ENCODE measurements at regions not wholly inside any gene's neighbourhood (a gene's known extent, or its start where the extent isn't known, plus 50 kb on each side); places are given as distances from the start of the nearest gene placed in this dataset.
A peak's percentile ranks its signal among the peaks of the same experiment; 100 is the strongest.

DNA sequence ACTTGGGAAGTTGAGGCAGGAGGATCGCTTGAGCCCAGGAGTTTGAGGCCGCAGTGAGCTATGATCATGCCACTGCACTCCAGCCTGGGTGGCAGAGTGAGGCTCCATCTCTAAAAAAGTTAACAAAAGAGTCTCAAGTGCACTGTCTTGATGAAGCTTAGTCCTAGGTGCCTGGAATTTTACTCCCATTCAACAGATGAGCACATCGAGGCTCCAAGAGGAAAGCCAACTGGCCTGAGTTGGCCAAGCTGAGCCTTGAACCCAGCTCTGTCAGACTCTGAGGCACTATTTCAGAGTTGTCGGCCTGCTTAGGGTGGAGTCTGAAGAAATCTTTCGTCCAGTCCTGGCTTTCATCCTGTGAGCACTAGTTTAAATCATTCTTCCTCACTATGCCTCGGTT is 98.1 kb upstream of the MAP1LC3B2 start:
- DNase-seq: no peak

DNA sequence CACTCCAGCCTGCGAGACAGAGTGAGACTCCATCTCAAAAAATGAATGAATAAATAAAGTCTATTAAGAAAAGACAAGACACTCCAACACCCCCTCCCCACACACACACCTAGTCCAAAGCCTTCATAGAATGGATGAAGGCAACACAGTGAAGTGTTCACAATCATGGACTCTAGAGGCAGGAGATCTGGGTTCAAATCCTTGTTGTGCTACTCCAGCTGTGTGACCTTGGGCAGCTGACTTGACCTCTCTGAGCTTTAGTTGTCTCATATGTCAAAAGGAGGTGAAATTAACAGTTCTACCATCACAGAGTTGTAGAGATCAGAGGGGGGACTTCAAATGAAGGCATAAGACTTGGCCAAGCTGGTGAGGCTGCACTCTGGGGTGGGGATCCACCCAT is 95.8 kb upstream of the MAP1LC3B2 start:
- DNase-seq: no peak

DNA sequence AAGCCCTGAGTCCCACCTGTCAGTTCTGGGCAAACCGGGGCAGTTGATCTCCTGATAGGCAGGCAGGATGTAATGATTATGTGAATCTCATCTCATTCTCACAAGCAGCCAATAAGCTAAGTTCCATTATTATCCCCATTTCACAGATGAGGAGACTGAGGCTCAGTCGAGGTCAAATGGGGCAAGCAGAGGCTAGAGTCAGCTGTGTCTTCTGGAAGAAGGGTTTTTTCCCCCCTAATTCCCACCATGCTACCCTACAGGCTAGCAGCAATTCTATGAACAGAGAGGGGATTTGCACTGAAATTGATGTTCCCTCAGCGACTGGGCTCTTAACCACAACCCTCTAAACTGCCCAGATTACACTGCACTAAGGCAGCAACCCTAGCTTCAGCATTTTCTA is 93.8 kb upstream of the MAP1LC3B2 start:
- no peak for DNase-seq

DNA sequence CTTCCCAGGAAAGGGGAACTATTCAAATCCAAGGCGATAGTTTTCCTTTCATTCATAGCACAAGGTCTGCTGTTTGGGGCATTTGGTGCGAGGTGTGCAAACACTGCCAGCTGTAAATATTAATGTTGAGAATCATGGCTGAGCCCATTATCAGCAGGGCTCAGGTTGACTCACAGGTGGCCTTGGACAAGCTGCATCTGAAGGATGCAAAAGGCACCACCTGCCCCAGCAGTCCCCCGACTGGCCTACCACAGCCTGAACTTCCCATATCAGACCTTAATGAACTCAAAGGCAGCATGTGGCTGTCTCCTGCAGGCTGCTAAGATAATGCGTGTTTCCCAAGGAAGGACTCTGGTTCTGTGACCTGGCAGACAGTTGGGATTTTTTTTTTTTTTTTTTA is 93.3 kb upstream of the MAP1LC3B2 start:
- DNase-seq: no peak

DNA sequence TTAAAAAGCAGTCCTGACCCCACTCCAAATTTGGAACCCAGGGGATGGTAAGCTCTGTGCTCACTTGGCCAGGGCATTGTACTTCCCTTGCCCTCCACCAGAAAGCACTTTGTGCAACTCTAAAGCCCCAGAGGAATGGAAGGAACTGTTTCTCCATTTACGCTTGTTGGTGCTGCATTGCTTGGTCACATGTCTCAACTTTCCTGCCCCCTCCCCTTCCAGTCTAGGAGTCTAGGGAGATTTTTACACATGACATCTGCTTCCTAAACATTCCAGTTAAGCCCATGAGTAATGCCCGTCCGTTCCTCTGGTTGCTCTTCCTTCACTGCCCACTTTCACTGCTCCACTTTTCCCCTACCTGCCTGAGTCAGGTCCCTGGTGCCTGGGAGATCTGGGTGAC is 92.6 kb upstream of the MAP1LC3B2 start:
- DNase-seq: peak; percentile 76

DNA sequence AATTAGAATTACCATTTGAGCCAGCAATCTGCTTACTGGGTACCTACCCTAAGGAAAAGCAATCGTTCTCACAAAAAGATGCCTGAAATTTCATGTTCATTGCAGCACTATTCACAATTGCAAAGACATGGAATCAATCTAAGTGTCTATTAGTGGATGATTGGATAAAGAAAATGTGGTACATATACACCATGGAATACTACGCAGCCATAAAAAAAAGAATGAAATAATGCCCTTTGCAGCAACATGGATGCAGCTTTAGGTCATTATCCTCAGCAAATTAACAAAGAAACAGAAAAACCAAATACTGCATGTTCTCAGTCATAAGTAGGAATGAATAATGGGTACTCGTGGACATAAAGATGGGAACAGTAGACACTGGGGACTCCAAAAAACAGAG is 89.8 kb upstream of the MAP1LC3B2 start:
- DNase-seq: no peak

DNA sequence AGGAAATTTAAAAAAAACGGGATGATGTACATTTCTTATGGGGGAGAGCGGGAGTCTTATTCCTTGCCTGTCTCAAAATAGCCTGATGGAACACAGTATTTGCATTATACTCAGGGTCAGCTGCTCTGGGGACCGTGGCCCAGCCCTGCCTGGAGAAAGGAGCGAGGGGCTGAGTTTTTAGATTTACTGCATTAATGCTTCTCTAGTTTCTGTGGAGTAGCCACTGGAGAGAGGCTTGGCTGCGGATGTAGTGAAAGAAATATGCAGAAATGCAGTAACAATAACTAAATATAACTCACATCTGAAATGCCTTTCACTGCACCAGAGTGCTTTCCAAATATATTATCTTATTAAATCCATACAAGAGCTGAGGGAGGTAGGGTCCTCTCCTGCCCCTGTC is 87.6 kb upstream of the MAP1LC3B2 start:
- no peak for DNase-seq

DNA sequence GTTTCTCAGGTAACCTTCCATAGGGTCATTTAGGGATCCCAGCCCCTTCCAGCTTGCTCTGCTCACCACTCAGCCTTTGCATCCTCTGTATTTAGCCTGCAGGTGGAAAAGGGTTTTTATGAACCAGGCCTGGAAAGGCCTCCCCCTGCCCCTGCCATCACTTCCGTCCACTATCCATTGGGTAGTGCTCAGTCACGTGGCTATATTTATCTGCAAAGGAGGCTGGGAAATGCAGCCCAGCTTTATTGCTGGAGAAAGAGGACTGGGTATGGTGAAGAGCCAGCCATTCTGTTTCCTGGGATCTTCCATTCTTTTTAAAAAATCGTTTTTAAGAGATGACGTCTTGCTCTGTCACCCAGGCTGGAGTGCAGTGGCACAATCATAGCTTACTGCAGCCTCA is 87.0 kb upstream of the MAP1LC3B2 start:
- no peak for DNase-seq

DNA sequence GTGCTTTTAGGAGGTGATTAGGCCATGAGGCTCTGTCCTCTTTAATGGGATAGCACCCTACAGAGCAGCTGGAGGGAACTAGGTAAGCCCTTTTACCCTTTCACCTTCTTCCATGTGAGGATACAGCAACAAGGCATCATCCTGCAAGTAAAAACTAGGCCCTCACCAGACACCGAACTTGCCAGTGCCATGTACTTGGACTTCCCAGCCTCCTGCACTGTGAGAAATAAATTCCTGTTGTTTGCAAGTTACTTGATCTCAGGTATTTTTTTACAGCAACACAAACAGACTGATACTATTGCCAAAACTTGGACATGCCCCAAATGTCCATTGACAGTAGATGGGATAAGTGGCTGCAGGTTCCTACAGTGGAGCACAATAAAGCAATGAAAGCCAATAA is 85.8 kb upstream of the MAP1LC3B2 start:
- no peak for DNase-seq

DNA sequence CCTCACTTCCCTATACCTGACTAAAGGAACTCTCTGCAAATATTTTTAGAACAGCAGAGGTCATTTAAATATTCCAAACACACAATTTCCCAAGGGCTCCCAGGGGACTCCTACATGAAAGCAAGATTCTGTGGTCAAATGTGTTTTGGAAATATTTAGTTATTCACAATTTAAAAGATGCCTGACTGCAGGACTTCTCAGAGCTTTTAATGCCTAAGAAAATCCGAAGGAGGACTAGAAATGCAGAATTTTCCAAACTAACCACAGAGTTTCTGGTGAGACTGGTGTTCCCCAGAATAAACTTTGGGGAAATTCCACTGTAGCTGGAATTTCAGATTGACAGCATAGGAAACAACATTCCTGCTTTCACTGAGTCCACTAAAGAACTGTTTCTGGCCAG is 84.8 kb upstream of the MAP1LC3B2 start:
- no peak for DNase-seq

DNA sequence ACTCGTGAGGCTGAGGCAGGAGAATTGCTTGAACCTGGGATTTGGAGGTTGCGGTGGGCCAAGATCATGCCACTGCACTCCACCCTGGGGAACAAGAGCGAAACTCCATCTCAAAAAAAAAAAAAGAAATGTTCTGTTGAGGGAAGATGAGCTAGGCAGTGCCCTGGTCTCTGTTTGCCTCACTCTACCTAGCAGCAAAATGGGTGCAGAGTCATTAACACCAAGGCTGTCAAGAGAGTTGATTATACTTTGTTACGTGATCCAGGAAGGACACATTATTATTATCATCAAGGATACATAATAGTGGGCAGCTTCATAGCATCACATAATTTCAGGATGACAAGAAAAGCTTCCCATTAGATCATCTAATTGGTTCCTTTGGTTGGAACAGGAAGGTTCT is 84.3 kb upstream of the MAP1LC3B2 start:
- DNase-seq: no peak

DNA sequence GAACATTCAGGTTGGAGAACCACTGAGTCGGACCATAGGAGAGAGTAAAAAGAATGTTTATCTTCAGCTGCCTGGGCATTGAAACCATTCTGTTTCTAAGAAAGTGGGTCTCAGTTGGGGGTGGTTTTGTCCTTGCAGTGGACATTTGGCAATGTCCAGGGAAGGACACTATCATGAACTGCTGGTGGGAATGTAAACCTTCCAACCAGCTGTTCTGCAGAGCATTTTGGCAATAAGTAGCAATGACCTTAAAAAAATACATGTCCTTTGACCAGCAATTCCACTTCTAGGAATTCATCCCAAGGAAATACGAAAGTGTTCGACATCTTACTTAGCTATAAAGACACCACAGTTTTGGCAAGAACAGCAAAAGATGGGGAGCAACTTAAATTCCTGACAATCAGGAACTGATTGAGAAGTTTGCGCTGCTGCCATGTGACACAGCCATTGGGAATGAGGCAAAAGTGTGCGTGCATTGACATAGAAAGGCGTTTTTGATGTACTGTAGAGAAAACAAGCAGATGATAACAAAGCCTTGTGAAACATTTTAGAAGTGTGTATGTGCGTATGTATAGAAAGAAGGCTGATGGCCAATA is 82.9 kb upstream of the MAP1LC3B2 start:
- no peak for DNase-seq

DNA sequence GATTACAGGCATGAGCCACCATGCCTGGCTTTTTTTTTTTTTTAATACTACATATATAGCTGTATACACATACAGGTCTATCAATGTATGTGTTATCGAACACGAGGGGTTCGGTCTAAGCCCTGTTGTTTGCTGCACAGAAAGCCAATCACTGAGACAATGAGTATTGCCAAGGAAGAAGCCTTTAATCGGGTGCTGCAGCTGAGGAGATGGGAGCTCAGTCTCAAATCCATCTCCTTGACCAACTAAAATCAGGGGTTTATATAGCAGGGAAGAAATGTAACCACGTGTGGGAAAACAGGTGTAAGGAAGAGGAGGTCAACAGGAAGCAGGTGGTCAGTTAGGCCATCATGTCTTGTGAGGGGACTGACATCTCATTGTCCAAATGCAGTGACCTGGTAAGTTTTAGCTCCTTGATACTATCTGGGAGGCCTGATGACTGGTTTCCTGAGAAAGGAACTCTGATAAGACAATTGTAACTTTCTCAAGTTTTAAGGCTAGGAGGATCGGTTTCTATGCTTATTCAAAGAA is 80.9 kb upstream of the MAP1LC3B2 start:
- DNase-seq: no peak

DNA sequence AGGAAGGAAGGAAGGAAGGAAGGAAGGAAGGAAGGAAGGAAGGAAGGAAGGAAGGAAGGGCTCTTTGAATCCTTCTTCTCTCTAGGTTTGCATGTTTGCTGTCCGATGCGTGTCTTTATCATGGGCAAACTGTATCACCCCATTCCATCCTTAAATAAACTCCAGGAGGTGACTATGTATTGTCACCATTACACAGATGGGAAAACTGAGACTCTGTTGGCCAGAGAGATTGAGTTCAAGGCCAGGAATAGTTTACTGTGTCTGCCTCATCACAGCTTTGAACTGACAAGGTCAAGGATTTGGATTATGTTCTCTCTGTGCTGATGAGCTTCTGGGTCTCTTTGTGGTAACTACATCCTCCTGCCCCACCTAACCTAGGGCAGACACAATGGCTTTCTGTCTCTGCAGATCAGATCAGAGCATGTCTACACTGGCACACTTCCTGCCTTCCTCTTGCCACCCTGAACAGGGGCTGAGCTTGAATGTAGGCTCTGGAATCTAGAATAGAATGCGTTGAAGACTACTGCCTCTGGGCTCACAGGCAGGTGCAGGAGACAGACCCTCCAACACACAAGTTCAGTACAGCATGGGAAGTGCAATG is 78.9 kb upstream of the MAP1LC3B2 start:
- DNase-seq: no peak

DNA sequence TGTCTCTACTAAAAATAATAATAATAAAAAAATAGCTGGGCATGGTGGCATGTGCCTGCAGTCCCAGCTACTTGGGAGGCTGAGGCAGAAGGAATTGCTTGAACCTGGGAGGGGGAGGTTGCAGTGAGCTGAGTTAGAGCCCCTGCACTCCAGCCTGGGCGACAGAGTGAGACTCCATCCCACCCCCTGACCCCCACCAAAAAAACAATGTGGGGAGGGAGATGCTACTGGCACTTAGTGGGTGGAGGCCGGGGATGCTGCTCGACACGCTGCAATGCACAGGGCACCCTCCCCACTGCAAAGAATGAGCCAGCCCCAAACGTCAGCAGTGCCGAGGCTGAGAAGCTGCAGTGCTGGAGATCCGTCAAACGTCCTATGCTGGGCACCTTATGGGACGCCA is 77.5 kb upstream of the MAP1LC3B2 start:
- DNase-seq: no peak

DNA sequence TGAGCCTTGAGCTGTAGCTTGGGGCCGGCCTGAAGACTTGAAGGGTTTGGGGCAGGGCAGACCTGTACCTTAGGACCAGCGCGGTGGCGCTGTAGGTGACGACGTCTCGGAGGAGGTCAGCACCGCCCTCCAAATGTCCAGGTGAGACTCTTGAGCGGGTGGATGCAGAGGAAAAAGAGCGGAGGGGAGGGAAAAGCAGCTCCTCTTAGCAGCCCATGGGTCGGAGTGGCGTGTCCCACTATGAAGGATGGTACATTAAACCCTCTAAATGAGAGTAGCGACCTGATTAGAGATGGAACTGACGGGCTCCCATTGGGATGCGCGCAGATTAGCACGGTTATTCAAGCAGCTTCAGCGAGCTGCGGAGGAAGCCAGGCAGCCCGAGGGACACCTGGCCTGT is 77.0 kb upstream of the MAP1LC3B2 start:
- no peak for DNase-seq

DNA sequence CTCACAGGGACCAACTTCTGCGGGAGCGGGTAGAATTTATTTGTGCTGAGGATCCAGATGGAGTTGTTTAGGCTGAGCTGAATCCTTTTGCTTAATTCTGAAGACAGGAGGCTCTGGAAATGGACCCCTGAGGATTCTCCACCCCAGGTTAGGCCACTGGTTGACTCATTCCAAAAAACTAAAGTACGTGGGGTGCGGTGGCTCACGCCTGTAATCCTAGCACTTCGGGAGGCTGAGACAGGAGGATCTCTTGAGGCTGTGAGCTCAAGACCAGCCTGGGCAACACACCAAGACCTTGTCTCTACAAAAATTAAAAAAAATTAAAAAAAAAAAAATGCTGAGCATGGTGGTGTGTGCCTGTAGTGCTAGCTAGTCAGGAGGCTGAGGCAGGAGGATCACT is 76.3 kb upstream of the MAP1LC3B2 start:
- no peak for DNase-seq

DNA sequence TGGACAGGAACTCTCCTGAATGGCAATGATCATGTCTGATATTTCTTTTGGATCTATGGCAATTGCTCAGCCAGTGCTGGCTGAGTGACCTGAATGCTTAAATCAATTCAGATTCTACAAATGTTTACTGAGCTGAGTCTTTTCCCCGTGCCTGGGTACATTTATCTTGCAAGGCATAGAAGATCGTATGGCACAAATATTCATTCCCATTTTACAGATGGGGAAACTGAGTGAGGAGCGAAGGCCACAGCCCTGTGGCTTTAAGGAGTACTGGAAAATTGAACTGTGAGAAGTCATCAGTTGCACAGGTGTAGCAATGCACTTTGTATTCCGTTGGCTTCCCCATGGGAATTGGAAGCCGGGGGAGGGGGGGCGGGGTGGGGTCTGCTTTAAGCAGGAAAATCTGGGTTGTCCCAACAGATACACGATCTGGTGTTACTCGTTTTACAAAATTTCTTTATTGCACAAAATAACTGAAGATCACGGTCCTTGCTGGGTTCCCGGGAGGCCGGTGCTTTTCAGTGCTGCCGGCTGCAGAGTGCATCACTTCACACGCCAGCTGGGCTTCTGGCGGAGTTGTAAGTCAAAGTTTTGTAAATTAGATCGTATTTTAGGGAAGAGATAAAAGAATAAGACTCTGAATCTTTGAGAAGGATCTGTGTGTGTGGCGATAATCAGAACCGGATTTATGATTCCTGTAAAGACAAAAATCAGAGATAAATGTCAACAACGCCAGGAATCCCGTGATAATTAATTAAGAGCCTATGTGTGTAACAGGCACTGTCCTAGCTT is 75.0 kb upstream of the MAP1LC3B2 start:
- DNase-seq: no peak

DNA sequence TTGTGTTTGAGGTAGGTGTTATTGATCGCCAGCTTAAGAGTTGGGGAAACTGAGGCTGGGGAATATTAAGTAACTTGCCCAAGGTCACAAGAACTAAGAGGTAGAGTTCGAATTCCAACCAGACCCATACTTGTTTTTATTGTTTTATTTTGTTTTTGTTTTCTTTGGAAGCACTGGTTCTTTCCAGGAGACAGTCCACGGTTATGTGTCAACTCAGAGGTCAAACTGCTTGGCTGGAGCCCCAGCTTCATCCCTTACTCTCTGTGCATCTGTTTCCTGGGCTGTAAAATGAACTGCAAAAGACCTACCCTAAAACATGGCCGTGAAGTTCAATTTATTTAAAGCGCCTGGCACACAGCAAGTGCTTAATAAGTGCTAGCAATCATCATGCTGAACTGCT is 74.4 kb upstream of the MAP1LC3B2 start:
- DNase-seq: no peak

DNA sequence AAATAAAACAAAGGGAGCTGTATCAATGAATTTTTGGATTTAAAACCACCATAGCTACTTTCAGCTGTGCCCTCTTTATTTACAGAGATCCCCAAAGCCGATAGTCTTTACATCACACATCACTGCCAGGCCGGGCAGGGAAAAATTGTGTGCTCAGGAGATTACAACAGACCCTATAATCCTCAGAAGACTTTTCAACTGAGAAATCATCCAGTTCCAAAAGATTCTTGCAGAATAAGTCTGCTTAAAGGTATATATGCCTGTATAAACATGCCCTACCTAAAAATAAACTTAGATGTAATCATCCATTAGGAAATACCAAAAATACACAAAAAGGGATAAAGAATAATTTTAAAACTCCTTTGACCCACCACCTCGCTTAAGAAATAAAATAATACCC is 70.1 kb upstream of the MAP1LC3B2 start:
- DNase-seq: no peak

DNA sequence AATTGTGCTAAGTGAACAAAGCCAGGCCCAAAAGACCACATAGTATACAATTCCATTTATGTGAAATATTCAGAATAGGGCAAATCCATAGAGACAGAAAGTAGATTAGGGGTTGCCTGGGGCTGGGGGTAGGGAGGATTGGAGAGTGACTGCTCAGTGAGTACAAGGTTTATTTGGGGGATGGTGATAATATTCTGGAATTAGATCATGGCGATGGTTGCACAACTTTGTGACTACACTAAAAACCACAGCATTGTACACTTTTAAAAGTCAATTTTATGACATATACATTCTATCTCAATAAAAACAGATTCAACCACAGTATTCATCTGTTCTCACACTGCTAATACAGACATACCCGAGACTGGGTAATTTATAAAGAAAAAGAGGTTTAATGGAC is 68.7 kb upstream of the MAP1LC3B2 start:
- DNase-seq: no peak

DNA sequence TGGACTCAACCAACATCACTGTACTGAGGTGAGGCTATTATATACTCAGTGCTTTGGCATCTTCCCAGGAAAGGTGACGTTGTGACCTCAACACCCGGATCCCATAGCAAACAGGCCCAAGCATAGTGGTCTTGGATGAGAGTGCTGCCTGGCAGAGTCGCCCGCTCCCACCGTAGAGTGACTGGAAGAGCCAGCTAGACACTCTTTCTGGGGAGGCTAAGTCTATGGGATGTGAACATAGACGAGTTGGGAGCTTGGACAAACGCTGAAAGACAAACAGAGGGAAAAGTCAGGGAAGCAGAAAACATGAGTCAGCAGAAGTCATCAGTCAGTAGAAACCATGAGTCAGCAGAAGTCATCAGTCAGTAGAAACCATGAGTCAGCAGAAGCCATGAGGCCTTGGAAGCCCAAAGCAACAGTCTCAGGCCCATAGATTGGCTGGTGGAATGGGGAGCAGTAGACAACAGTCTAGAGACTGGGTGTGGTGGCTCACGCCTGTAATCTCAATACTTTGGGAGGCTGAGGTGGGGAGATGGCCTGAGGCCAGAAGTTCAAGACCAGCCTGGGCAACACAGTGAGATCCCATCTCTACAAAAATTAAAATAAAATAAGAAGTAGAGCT is 66.4 kb upstream of the MAP1LC3B2 start:
- DNase-seq: no peak

DNA sequence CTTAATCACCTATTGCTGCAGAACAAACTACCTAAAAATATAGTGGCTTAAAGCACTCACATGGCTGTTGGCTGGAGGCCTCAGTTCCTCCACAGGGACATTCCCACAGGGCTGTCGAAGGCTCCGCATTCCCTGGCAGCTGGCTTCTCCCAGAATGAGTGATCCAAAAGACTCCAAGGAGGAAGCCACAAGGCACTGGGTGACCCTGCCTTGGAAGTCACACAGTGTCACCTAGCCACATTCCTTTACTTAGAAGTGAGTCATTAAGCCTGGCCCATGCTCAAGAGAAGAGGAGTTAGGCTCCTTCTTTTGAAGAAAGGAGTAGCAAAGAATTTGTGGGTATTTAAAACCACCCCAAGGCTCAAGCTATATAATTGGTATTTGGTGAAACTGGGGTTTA is 63.9 kb upstream of the MAP1LC3B2 start:
- peak; percentile 95 for DNase-seq

DNA sequence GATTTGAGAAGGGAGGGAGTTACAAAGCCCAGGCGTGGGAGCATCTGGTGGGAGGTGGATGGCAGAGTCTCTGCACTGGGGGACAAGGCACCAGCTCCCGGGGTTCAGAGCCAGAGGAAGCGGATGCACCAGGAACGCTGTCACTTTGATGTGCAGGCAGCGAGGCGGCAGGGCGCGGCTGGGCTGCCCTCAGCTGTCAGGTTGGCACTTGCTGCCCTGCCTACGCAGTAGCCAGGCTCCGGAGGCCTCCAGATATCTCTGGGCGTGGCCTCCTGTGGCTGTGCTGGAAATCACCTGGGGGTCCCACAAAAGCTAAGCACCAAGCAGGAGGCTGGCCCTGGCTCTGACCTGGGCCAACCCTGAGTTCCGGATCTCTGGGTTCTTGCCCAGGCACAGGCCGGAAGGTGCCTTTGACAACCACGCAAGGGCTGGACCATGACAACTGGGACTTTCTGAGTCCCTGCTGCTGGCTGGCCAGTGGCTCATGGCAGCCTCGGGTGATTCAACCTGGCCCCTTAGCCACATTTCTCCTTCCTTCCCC is 62.1 kb upstream of the MAP1LC3B2 start:
- DNase-seq: no peak
